ENCODE measurements at regions not wholly inside any gene's neighbourhood (a gene's known extent, or its start where the extent isn't known, plus 50 kb on each side); places are given as distances from the start of the nearest gene placed in this dataset.

- TF ChIP-seq, protein P1, sequence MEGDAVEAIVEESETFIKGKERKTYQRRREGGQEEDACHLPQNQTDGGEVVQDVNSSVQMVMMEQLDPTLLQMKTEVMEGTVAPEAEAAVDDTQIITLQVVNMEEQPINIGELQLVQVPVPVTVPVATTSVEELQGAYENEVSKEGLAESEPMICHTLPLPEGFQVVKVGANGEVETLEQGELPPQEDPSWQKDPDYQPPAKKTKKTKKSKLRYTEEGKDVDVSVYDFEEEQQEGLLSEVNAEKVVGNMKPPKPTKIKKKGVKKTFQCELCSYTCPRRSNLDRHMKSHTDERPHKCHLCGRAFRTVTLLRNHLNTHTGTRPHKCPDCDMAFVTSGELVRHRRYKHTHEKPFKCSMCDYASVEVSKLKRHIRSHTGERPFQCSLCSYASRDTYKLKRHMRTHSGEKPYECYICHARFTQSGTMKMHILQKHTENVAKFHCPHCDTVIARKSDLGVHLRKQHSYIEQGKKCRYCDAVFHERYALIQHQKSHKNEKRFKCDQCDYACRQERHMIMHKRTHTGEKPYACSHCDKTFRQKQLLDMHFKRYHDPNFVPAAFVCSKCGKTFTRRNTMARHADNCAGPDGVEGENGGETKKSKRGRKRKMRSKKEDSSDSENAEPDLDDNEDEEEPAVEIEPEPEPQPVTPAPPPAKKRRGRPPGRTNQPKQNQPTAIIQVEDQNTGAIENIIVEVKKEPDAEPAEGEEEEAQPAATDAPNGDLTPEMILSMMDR (IDR thresholded peaks at IDR 0.05) = no peak
- TF ChIP-seq POLR2A (IDR thresholded peaks at IDR 0.05) = no peak
Observed at GRCh38 chr9:12224449-12224848, 468.7 kb upstream of the TYRP1 start.
